ENCODE measurements at regions not wholly inside any gene's neighbourhood (a gene's known extent, or its start where the extent isn't known, plus 50 kb on each side); places are given as distances from the start of the nearest gene placed in this dataset.

DNA sequence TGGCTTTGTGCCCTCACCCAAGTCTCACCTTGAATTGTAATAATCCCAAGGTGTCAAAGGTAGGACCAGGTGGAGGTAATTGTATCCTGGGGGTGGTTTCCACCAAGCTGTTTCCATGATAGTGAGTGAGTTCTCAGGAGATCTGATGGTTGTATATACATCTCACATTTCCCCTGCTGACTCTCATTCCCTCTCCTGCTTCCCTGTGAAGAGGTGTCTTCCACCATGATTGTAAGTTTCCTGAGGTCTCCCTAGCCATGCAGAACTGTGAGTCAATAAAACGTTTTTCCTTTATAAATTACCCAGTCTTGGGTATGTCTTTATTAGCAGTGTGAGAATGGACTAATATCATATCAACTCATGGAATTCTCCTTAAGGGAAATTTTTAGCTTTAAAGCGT, 302.6 kb downstream of the LIG4 start:
- TF ChIP-seq CTCF (conservative IDR thresholded peaks at IDR 0.05): no peak
- no peak overlapping the region for H3K27ac ChIP-seq

- H3K27ac ChIP-seq: no peak overlapping the region
- TF ChIP-seq CTCF (conservative IDR thresholded peaks at IDR 0.05): no peak
Observed at GRCh38 chr13:107907065-107907805, 308.1 kb downstream of the LIG4 start.

DNA sequence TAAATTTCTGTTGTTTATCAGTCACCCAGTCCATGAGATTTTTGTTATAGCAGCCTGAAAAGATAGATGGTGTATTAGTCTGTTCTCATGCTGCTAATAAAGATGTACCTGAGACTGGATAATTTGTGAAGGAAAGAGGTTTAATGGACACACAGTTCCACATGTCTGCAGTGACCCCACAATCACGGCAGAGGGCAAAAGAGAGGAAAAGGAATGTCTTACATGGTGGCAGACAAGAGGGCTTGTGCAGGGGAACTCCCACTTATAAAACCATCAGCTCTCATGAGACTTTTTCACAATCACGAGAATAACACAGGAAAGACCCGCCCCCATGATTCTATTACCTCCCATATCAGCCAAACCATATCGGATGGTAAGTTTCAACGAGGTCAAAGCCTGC, 309.2 kb downstream of the LIG4 start:
- peak; percentile 42; the same call in 1 of the 2 replicates for TF ChIP-seq CTCF (conservative IDR thresholded peaks at IDR 0.05)
- H3K27ac ChIP-seq: no peak overlapping the region

GRCh38 chr13:107901996-107902562, 313.3 kb downstream of the LIG4 start:
- TF ChIP-seq CTCF (conservative IDR thresholded peaks at IDR 0.05): no peak

DNA sequence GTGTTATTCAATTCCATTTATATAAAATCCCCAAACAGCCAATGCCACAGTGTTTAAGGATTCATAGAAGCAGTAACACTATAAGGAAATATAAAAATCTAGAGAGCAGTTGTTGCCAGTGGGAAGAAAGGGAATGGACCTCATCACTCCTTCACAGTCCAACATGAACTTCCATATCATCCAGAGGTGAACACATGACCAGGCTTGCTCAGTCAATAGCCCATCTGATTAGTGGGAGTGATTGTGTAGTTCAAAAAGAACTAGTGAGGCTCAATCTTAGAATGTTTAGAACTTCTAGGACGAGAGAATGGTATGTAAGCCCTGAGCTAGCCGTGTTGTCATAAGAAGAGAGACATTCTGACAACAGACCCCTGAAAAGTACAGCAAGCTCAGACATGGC, 314.1 kb downstream of the LIG4 start:
- no peak for TF ChIP-seq CTCF (conservative IDR thresholded peaks at IDR 0.05)
- no peak overlapping the region for H3K27ac ChIP-seq

More at GRCh38 chr13:107901996-107902562, 313.3 kb downstream of the LIG4 start:
- no peak overlapping the region for H3K27ac ChIP-seq

DNA sequence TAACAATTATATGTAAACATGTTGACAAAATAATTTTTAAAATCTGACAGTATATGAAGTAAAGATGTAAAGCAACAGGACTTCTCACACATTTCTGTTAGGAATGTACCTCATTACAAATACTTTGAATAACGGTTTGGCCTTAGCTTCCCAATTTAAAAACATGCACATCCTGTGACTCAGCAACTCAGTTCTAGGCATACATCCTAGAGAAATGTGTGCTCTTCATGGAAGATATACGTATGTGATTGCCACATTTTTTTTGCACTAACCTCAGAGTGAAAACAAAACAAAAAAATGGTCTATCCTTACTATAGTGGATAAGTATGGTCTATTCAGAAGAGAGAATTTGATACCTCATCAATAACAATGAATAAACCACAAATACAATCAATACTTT, 314.6 kb downstream of the LIG4 start:
- no peak overlapping the region for H3K27ac ChIP-seq
- no peak for TF ChIP-seq CTCF (conservative IDR thresholded peaks at IDR 0.05)

DNA sequence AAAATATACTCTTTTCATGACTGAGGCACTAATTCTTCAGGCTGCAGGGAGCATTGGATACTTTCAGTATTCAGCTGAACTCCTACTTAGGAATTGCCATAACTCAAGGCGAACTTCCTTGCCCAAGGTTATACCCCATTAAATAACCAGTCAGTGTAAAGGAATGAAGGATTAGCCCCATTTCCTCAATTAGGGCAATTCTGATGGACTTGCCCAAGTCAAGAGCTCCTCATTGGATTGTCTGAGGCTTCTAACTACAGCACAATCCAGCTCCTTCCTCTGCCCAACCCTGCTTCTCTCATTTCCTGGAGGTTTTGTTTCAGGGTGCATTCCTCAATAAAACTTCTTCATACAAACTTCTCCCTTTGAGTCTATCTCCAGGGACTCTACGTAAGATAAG, 329.2 kb downstream of the LIG4 start:
- no peak overlapping the region for H3K27ac ChIP-seq
- no peak for TF ChIP-seq CTCF (conservative IDR thresholded peaks at IDR 0.05)

Data from VCaP (cell line).